LNCaP clone FGC (cell line): ENCODE measurements at regions not wholly inside any gene's neighbourhood (a gene's known extent, or its start where the extent isn't known, plus 50 kb on each side); places are given as distances from the start of the nearest gene placed in this dataset.
"Not testable (repeated sequence)": the region's sequence is repeated elsewhere in the genome, so short reads cannot be mapped to it uniquely, and the experiment has no call there.

Experiments used
- DNase-seq: peaks from one replicate; pipeline ENCODE4 v3.0.0-alpha.2; 2011; ENCODE audit warnings: low read depth
- H3K4me3 ChIP-seq: 2 replicates; pipeline ENCODE4 v1.5.1; 2011; ENCODE audit warnings: mild to moderate bottlenecking, low read depth, low read length, control low read depth
- CTCF ChIP-seq: IDR thresholded peaks from 2 replicates; pipeline ENCODE4 v1.5.1; 2012; ENCODE audit warnings: mild to moderate bottlenecking; ENCODE audit not compliant: control insufficient read depth, insufficient read depth; ENCODE audit errors: extremely low read depth

GRCh38 chr11:112693781-112694180 is 267.4 kb upstream of the NCAM1 start:
- no peak for TF ChIP-seq CTCF
- H3K4me3 ChIP-seq = no peak overlapping the region
- no peak for DNase-seq

GRCh38 chr11:112694245-112694644 is 267.0 kb upstream of the NCAM1 start:
- no peak overlapping the region for H3K4me3 ChIP-seq
- no peak for DNase-seq
- TF ChIP-seq CTCF = no peak

- no peak overlapping the region for H3K4me3 ChIP-seq
- no peak for TF ChIP-seq CTCF
- DNase-seq = no peak
Observed at GRCh38 chr11:112694813-112695212, 266.4 kb upstream of the NCAM1 start.

- H3K4me3 ChIP-seq = no peak overlapping the region
- peak; percentile 8 for DNase-seq
- no peak for TF ChIP-seq CTCF
Observed at GRCh38 chr11:112697391-112698178, 263.6 kb upstream of the NCAM1 start.

GRCh38 chr11:112705148-112705547 is 256.1 kb upstream of the NCAM1 start:
- no peak for DNase-seq
- H3K4me3 ChIP-seq = no peak overlapping the region
- no peak for TF ChIP-seq CTCF

GRCh38 chr11:112706863-112707262 is 254.4 kb upstream of the NCAM1 start:
- no peak overlapping the region for H3K4me3 ChIP-seq
- DNase-seq = no peak
- no peak for TF ChIP-seq CTCF

- not testable (repeated sequence) for H3K4me3 ChIP-seq, DNase-seq
Observed at GRCh38 chr11:112714340-112714739, 246.9 kb upstream of the NCAM1 start.
